ENCODE measurements at regions not wholly inside any gene's neighbourhood (a gene's known extent, or its start where the extent isn't known, plus 50 kb on each side); places are given as distances from the start of the nearest gene placed in this dataset.

- TF ChIP-seq POLR2A (IDR thresholded peaks at IDR 0.05) (no peak), EP300 (IDR thresholded peaks at IDR 0.05) (no peak)
Observed at GRCh38 chr1:30659702-30660101, 63.7 kb downstream of the MATN1 start.

All from ovary (tissue), 1 donor.